NCI-H82 (cell line): ENCODE measurements at regions not wholly inside any gene's neighbourhood (a gene's known extent, or its start where the extent isn't known, plus 50 kb on each side); places are given as distances from the start of the nearest gene placed in this dataset.
"Not testable (repeated sequence)": the region's sequence is repeated elsewhere in the genome, so short reads cannot be mapped to it uniquely, and the experiment has no call there.

Source experiments
- DNase-seq: peaks from one replicate; lab custom pipeline; 2025; lab: John Stamatoyannopoulos, UW

- DNase-seq: no peak
Measured at GRCh38 chr4:184950117-184950830, 68.0 kb upstream of the HELT start.

- no peak for DNase-seq
Measured at GRCh38 chr4:184950926-184951325, 67.4 kb upstream of the HELT start.

DNA sequence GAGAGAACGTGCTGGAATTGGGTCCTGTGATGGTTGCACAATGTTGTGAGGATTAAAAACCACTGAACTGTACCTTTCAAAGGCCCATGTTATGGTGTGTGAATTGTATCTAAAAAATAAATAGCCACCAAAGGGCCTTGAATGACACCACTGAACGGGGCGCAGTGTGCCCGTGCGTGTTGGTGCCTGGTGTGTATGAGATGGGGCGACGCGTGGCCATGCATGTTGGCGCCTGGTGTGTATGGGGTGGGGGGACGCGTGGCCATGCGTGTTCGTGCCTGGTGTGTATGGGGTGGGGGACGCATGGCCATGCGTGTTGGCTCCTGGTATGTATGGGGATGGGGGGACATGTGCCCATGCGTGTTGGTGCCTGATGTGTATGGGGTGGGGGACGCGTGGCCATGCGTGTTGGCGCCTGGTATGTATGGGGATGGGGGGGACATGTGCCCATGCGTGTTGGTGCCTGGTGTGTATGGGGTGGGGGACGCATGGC is 66.6 kb upstream of the HELT start:
- DNase-seq: no peak

GRCh38 chr4:184952522-184952921 is 65.8 kb upstream of the HELT start:
- no peak for DNase-seq

DNA sequence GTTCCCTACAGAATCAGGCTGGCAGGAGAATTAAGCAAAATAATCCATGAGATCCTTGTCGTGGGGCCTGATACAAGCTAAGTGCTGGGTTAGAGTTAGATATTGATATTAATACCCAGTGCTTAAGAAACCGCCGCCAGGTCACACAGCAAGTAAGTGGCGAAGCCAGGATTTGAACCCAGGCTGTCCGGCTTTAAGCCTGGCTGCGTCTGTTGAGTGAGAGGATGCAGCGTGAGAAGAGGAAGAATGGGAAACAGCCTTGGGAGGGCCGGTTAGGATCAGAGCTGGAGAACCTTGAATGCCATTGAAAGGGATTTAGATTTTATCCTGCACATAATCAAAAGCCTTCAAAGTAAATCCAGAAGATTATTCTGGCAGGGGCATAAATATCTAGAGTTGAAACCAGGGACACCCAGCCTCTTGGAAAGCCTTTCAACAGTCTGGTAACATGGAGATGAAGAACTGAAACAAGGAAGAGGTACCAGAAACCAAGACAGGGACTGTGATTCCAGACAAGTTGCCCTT is 64.8 kb upstream of the HELT start:
- peak; percentile 43 for DNase-seq

DNA sequence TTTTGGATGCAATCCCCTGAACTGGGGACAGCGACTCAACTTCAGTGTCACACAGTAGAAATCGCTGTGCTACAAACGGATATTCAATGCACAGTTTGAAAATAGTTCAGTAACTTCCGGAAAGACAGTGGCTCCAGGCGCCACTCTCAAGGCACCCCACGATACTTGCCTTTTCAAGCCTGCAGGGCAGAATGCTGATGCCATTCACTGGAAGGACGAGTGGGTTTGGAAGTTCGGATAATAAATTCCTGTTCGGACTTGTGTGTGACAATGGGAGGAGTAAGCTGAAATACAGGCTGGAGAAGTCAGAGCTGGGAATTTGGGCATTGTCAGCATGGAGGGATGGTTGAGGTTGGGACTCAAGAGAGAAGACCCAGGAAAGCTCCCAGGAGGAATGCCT is 64.3 kb upstream of the HELT start:
- no peak for DNase-seq

DNA sequence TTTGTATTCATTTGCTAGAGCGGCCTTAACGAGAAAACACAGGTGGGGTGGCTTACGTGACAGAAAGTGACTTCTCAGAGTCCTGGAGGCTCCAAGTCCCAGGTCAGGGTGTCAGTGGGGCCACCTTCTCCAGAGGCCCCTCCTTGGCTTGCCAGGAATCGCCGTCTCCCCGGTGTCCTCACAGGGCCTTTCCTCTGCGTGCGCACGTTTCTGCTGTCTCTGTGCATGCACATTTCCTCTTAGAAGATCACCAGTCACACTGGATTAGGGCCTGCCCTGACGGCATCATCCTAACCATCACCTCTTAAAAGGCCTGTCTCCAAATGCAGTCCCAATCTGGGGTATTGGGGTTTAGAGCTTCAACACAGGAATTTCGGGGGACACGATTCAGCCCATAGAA is 63.8 kb upstream of the HELT start:
- no peak for DNase-seq

- no peak for DNase-seq
Measured at GRCh38 chr4:184955116-184955515, 63.2 kb upstream of the HELT start.

- no peak for DNase-seq
Measured at GRCh38 chr4:184955636-184956035, 62.7 kb upstream of the HELT start.

DNA sequence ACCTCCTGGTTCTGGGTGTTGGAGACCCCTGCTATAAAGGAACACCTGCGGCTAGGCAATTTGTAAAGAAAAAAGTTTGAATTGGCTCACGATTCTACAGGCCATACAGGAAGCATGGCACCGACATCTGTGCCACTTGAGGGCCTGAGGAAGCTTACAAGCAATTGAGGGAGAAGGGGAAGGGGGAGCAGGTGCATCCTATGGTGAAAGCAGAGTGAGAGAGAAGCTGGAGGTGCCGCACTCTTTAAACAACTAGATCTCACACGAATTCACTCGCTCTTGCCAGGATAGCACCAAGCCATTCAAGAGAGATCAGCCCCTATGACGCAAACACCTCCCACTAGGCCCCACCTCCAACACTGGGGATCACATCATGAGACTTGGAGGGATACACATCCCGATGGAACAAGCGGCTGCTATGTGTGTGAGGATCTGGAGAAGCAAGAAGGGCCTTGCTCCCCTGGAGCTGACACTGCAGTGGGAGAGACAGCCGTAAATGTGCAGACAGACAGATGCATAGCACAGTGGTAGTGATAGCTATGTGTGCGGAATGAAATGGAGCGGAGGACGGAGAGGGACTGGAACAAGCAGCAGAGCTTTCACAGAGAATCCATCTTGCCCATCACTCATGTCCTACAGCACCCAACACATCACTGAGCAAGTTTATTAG is 60.7 kb upstream of the HELT start:
- no peak for DNase-seq

- peak; percentile 45 for DNase-seq
Measured at GRCh38 chr4:184958127-184958922, 60.0 kb upstream of the HELT start.

DNA sequence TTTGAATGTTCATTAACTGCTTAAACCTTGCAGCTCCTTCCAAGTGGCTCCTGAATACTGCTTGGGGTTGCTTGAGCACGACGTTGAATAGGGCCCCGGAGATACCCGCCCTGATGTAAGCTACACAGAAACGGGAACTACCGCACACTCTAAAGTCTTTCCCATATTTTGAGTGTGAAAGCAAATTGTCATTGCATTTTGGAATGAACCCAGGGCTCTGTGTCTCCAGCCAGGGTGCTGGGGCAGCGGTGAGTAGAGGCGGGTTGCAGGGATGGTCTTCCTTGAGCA is 59.4 kb upstream of the HELT start:
- no peak for DNase-seq

DNA sequence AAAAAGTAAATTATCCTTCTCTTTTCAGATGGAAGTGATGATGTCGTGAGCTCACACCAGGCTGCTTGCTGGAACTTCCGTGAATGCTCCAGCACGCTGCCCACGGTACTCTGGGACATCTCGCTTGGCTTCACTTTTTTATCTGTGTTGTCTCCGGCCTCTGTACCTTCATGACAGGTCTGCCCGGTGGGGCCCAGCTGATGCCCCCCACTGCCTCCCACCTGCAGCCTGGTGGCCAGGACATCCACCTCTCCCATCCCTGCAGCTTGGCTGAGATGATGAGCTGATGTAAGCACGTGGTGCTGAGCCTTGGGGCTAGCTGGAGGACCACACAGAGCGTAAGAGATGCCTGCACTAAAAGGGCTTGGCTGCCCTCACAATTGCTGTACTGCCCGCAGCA is 59.0 kb upstream of the HELT start:
- no peak for DNase-seq

GRCh38 chr4:184959786-184960185 is 58.5 kb upstream of the HELT start:
- DNase-seq: no peak

GRCh38 chr4:184960505-184960971 is 57.8 kb upstream of the HELT start:
- no peak for DNase-seq

DNA sequence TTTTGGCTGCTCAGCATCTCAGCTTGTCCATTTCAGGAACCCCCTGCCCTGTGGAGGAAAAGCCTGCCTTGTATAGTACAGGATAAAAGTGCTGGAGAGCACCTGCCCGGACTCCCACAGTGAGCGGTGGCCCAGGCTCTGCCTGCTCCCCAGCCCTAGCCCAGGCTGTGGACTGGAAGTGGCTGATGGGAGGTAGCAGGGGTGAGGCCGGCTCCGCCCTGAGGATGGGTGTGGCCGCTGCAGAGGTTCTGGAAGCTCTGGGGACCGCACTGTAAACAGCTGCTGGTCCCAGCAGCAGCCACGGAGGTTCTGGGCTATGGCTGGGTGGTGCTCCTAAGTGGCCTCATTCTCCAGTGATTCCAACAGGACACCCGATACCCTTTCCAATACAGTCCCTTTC is 56.6 kb upstream of the HELT start:
- no peak for DNase-seq

DNA sequence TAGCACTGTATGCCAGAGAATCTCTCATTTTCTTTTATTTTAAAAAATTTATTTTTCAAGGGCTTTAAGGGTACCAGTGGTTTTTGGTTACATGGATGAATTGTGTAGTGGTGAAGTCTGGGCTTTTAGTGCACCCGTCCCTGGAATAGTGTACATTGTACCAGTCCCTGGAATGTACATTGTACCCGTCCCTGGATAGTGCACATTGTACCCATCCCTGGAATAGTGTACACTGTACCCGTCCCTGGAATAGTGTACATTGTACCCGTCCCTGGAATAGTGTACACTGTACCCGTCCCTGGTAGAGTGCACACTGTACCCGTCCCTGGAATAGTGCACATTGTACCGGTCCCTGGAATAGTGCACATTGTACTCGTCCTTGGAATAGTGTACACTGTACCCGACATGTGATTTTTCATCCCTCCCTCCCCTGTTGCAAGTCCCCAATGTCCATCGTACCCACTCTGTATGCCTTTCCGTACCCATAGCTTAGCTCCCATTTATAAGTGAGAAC is 56.1 kb upstream of the HELT start:
- no peak for DNase-seq

DNA sequence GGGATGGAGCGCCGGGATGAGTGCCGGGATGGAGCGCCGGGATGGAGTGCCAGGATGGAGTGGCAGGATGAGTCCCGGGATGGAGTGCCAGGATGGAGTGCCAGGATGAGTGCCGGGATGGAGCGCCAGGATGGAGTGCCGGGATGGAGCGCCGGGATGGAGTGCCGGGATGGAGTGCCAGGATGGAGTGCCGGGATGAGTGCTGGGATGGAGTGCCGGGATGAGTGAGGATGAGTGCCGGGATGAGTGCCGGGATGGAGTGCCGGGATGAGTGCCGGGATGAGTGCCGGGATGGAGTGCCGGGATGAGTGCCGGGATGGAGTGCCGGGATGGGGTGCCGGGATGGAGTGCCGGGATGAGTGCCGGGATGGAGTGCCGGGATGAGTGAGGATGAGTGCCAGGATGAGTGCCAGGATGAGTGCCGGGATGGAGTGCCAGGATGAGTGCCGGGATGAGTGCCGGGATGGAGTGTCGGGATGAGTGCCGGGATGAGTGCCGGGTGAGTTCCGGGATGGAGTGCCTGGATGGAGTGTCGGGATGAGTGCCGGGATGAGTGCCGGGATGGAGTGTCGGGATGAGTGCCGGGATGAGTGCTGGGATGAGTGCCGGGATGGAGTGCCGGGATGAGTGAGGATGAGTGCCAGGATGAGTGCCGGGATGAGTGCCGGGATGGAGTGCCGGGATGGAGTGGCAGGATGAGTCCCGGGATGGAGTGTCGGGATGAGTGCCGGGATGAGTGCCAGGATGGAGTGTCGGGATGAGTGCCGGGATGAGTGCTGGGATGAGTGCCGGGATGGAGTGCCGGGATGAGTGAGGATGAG is 52.9 kb upstream of the HELT start:
- DNase-seq: not testable (repeated sequence)

DNA sequence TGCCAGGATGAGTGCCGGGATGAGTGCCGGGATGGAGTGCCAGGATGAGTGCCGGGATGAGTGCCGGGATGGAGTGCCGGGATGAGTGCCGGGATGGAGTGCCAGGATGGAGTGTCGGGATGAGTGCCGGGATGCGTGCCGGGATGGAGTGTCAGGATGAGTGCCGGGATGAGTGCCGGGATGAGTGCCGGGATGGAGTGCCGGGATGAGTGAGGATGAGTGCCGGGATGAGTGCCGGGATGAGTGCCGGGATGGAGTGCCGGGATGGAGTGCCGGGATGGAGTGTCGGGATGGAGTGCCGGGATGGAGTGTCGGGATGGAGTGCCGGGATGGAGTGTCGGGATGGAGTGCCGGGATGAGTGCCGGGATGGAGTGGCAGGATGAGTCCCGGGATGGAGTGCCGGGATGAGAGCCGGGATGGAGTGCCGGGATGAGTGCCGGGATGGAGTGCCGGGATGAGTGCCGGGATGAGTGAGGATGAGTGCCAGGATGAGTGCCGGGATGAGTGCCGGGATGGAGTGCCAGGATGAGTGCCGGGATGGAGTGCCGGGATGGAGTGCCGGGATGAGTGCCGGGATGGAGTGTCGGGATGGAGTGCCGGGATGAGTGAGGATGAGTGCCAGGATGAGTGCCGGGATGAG is 52.1 kb upstream of the HELT start:
- not testable (repeated sequence) for DNase-seq

- not testable (repeated sequence) for DNase-seq
Measured at GRCh38 chr4:184967699-184968098, 50.6 kb upstream of the HELT start.

GRCh38 chr4:184968366-184968765 is 49.9 kb upstream of the HELT start:
- DNase-seq: no peak
